ENCODE measurements at regions not wholly inside any gene's neighbourhood (a gene's known extent, or its start where the extent isn't known, plus 50 kb on each side); places are given as distances from the start of the nearest gene placed in this dataset.

DNA sequence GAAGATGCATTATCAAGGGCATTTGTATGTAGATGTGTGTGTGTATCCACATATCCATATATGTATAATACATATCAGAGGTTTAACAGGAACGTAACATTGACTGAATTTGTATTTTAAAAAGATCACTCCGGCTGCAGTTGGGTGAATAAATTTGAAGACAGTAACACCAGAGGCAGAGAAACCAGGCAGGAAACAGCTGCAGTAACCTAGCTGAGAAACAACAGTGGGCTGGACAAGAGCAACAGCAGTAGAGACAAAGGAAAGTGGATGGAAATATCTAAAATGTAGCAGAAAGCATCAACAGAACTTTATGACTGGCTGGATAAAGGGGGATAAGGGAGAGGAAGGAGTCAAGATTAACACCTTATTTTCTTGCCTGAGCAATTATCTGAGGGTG lies 68.3 kb upstream of the SETMAR start:
- Histone ChIP-seq H3K27ac (ENCODE audit: low read depth, low read length, poor library complexity, severe bottlenecking) (no peak overlapping the region), H3K79me2 (ENCODE audit: insufficient read depth, low read depth, low read length) (no peaks in the 10 kb centered on the region), H3K4me1 (ENCODE audit: insufficient read depth, low read length, poor library complexity, severe bottlenecking) (no peaks in the 10 kb centered on the region), H3K4me3 (ENCODE audit: low read depth, low read length, poor library complexity, severe bottlenecking) (no peak overlapping the region), H2AFZ (ENCODE audit: low read length) (no peak overlapping the region), H3K9me2 (ENCODE audit: insufficient read depth, low read length) (no peaks in the 10 kb centered on the region), H3K36me3 (ENCODE audit: insufficient read depth, low read length) (no peaks in the 10 kb centered on the region), H3K4me2 (ENCODE audit: low read length) (no peak overlapping the region), H3K9me3 (ENCODE audit: low read length) (no peaks in the 10 kb centered on the region), H4K20me1 (ENCODE audit: insufficient read depth, low read length) (no peaks in the 10 kb centered on the region)
- intact Hi-C loops (cut with micrococcal nuclease; ENCODE audit: unreplicated experiment): no loop called here
- DNase-seq (ENCODE audit: low spot score): no peak
- no TSS peak for BruUV-seq (replicated peaks)
- CTCF ChIA-PET (ENCODE audit: unreplicated experiment): no interaction called here
- no peak for TF ChIP-seq EZH2phosphoT487 (IDR thresholded peaks at IDR 0.05; ENCODE audit: borderline replicate concordance, low read depth, low read length)
- TF ChIP-seq, protein P1, sequence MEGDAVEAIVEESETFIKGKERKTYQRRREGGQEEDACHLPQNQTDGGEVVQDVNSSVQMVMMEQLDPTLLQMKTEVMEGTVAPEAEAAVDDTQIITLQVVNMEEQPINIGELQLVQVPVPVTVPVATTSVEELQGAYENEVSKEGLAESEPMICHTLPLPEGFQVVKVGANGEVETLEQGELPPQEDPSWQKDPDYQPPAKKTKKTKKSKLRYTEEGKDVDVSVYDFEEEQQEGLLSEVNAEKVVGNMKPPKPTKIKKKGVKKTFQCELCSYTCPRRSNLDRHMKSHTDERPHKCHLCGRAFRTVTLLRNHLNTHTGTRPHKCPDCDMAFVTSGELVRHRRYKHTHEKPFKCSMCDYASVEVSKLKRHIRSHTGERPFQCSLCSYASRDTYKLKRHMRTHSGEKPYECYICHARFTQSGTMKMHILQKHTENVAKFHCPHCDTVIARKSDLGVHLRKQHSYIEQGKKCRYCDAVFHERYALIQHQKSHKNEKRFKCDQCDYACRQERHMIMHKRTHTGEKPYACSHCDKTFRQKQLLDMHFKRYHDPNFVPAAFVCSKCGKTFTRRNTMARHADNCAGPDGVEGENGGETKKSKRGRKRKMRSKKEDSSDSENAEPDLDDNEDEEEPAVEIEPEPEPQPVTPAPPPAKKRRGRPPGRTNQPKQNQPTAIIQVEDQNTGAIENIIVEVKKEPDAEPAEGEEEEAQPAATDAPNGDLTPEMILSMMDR (conservative IDR thresholded peaks at IDR 0.05; ENCODE audit: low read length): no peak
- POLR2A ChIA-PET: no interaction called here

DNA sequence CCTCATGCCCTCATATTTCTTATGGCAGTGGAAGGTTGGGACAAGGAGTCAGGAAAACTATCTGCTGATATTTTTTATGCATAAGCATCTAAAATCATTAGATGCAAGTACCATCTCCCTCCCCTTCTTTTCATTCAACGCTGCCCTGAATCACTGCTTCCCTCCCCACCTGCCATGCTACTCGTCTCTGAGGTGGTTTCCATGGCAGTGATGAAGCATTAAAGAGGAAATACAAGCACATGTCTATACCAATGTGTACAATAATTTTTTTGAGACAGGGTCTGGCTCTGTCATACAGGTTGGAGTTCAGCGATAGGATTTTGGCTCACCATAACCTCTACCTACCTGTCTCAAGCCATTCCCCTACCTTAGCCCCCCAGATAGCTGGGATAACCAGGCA lies 67.5 kb upstream of the SETMAR start:
- no peaks in the 10 kb centered on the region for H4K20me1 ChIP-seq (ENCODE audit: insufficient read depth, low read length)
- H3K9me2 ChIP-seq (ENCODE audit: insufficient read depth, low read length): no peaks in the 10 kb centered on the region
- no peak for DNase-seq (ENCODE audit: low spot score)
- no peaks in the 10 kb centered on the region for H3K79me2 ChIP-seq (ENCODE audit: insufficient read depth, low read depth, low read length)
- H3K4me2 ChIP-seq (ENCODE audit: low read length): no peak overlapping the region
- H3K27ac ChIP-seq (ENCODE audit: low read depth, low read length, poor library complexity, severe bottlenecking): no peak overlapping the region
- intact Hi-C loops (cut with micrococcal nuclease; ENCODE audit: unreplicated experiment): no loop called here
- no peaks in the 10 kb centered on the region for H3K9me3 ChIP-seq (ENCODE audit: low read length)
- no peaks in the 10 kb centered on the region for H3K4me1 ChIP-seq (ENCODE audit: insufficient read depth, low read length, poor library complexity, severe bottlenecking)
- H3K4me3 ChIP-seq (ENCODE audit: low read depth, low read length, poor library complexity, severe bottlenecking): no peak overlapping the region
- no peak for TF ChIP-seq EZH2phosphoT487 (IDR thresholded peaks at IDR 0.05; ENCODE audit: borderline replicate concordance, low read depth, low read length)
- TF ChIP-seq, protein P1 (conservative IDR thresholded peaks at IDR 0.05; ENCODE audit: low read length): no peak
- no TSS peak for BruUV-seq (replicated peaks)
- H2AFZ ChIP-seq (ENCODE audit: low read length): no peak overlapping the region
- POLR2A ChIA-PET: interaction anchor here (0.6 kb wide), 1 partner anchor 207 kb away, joined by 3 read pairs; no protein-coding TSS in a partner anchor
- CTCF ChIA-PET (ENCODE audit: unreplicated experiment): no interaction called here
- H3K36me3 ChIP-seq (ENCODE audit: insufficient read depth, low read length): no peaks in the 10 kb centered on the region

DNA sequence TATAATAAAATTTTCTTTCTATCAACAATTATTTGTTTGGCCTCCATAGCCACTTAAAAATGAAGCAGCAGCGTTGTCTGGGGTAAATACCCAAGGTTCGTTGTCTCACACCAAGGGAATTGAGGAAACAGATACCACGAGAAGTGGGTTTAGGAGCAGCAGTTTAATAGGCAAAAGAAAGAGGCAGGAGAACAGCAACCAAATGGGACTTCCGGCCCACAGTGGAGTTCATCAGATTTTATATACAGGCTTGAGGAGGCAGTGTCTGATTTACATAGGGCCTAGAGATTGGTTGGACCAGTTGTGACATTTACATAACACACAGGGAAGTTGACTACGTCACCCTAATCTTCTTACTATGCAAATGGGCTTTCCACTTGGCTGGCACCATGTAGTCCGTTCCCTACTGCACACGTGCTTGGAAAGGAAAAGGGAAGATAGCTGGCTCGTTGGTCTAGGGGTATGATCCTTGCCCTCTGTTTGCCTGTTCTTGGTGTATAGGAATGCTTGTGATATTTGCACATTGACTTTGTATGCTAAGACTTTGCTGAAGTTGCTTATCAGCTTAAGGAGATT lies 61.5 kb upstream of the SETMAR start:
- CTCF ChIA-PET (ENCODE audit: unreplicated experiment): no interaction called here
- H3K4me3 ChIP-seq (ENCODE audit: low read depth, low read length, poor library complexity, severe bottlenecking): no peak overlapping the region
- no peak overlapping the region for H3K27ac ChIP-seq (ENCODE audit: low read depth, low read length, poor library complexity, severe bottlenecking)
- H3K4me2 ChIP-seq (ENCODE audit: low read length): no peak overlapping the region
- no peak for DNase-seq (ENCODE audit: low spot score)
- no peak overlapping the region for H2AFZ ChIP-seq (ENCODE audit: low read length)
- no peaks in the 10 kb centered on the region for H4K20me1 ChIP-seq (ENCODE audit: insufficient read depth, low read length)
- no peaks in the 10 kb centered on the region for H3K36me3 ChIP-seq (ENCODE audit: insufficient read depth, low read length)
- intact Hi-C loops (cut with micrococcal nuclease; ENCODE audit: unreplicated experiment): no loop called here
- no peaks in the 10 kb centered on the region for H3K79me2 ChIP-seq (ENCODE audit: insufficient read depth, low read depth, low read length)
- H3K9me2 ChIP-seq (ENCODE audit: insufficient read depth, low read length): no peaks in the 10 kb centered on the region
- no peak for TF ChIP-seq EZH2phosphoT487 (IDR thresholded peaks at IDR 0.05; ENCODE audit: borderline replicate concordance, low read depth, low read length)
- TF ChIP-seq, protein P1 (conservative IDR thresholded peaks at IDR 0.05; ENCODE audit: low read length): no peak
- no TSS peak for BruUV-seq (replicated peaks)
- no peaks in the 10 kb centered on the region for H3K9me3 ChIP-seq (ENCODE audit: low read length)
- POLR2A ChIA-PET: interaction anchor here (0.6 to 0.7 kb wide), 2 partner anchors 45 to 350 kb away, joined by 3 read pairs; no protein-coding TSS in a partner anchor
- H3K4me1 ChIP-seq (ENCODE audit: insufficient read depth, low read length, poor library complexity, severe bottlenecking): no peaks in the 10 kb centered on the region
